Stimulated activated naive CD8-positive, alpha-beta T cell treated with anti-CD3 and anti-CD28 coated beads, Interleukin-15, Interleukin-2, amounts not matched to agents 100 U/mL and 50 U/mL, for 24 hours (primary cell): ENCODE measurements at regions not wholly inside any gene's neighbourhood (a gene's known extent, or its start where the extent isn't known, plus 50 kb on each side); places are given as distances from the start of the nearest gene placed in this dataset.

Experiments used
- ATAC-seq: fragments of 150-1000 bp; cut with Tn5 transposase; one replicate; pipeline ENCODE4 v1.10.0; 2021
- DNase-seq: peaks from one replicate; pipeline ENCODE4 v3.0.0; 2021

DNA sequence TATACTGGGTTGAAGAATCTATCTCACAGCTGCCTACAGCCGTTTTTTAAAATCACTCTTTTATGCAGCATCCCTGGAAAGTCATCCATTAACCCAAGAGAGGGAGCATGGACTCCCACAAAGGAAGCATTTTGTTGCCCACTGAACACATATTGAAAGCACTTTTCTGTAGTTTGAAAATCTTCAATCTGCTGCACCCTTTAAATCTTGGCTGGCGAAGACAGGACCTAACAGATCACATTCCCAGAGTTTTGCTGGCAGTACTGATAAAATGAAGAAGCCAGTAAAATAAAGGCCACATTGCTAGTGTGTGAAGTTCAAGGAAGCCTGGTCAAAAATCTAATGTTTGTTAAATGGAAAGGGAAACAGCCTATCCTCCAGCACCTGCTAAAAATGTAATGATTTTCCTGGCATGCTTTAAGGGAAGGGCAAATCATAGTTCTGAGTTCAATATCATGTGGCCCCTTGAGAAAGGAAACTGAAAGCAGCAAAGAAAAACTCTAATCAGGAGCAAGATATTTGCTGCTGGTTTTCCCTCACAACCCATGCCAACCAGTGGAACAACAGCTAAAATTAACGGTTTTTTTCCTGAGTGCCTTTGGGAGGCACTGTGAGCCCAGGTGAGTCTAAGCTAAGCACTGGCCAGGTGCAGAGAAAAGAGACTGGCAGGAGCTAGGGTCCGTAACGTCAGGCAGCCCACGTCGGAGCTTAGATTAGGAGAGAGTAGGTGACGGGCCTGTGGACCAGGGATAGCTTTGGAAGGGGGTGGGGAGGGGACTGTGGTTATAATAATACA is 97.9 kb upstream of the PALS2 start:
- DNase-seq (no peak), ATAC-seq (no peak)

DNA sequence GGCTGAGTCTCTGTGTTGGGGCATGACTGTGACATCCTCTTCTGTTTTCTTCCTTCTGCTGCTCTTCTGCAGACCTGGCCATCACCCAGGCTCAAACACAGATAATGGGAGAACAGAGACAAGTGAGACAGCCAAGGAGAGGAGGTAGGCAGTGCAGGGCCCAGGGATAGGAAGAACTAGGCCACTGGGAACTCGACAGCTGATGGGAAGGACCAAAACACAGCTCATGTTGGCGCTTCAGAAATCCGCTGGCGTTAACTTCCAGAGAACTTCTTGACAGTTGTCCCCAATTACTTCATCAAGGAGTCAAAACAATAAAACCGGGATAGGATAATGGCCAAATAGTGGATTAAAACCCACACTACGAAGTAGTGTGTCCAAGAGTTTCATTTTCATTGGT is 97.0 kb upstream of the PALS2 start:
- DNase-seq = no peak
- ATAC-seq = no peak

DNA sequence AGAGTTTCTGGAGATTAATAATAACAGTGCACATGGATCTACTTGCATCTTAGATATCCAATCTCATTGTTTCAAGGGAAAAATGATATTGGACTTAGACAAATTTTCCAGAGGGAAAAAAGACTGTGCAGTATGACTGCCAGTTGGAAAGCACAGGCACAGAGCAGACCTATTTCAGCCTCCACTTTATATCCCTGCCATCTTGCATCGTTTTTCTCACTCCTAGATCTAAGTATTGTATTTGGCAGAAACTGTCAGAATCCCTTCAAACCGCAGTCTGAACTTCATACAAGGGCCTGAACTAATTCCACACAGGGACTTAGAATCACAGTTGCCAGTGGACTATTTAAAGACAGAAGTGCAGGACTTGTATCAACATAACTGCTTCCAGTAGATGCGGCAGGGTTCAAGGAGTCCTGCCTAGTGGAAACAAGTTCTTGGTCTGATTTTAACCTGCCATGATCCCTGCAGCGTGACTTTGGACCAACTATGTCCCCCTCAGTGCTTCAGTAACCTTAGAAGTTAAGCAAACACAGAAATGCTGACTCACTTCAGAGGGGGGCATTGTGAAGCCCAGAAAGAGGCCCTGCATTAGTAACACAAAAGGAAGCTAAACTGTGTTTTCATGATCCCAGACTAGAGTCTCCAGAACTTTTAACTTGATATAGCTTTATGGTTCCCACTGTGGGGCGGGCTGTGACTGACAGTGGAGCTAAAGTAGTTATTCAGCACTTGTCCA is 95.7 kb upstream of the PALS2 start:
- ATAC-seq (no peak), DNase-seq (no peak)

DNA sequence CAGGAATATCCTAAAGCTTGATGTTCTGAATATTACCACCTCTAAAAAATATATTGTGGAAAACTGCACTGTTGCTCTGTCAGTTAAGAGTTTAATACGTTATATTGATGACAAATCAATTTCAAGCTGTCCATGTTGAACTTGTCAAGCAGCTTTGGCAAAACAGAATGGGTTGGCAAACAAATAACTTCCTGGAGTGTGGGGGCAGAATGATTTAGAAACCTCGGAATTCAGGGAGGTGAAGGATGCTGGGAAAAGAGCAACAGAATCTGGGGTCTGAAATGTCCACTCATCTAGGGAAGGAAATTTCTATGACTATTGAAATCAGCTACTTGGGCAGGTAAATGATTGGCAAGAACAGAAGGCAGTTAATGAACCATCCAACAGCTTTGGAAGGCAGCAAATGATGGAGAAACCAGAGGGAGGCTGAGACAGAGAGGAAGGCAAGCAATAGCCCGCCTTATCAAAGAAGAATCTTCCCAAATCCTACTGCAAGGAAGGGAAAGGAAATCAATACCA is 95.1 kb upstream of the PALS2 start:
- ATAC-seq (no peak), DNase-seq (no peak)

DNA sequence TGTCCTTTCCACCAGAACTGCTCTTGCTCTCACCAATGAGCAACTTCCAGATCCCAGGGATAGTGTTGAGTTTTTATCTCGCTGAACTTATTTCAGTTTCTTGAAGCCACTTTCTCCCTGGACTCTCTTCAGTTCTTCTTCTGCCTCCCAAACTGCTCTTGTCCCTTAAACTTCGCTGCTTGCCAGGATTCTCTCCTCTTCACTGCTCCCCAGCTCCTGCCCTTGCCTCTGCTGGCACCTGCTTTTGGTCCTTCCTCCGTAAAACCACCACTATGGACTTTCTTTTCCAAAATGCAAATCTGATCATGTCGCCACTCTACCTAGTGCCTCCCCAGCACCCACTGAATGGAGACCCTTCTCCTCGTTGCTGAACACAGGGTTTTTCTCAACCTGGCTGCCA is 92.8 kb upstream of the PALS2 start:
- ATAC-seq (no peak), DNase-seq (no peak)

DNA sequence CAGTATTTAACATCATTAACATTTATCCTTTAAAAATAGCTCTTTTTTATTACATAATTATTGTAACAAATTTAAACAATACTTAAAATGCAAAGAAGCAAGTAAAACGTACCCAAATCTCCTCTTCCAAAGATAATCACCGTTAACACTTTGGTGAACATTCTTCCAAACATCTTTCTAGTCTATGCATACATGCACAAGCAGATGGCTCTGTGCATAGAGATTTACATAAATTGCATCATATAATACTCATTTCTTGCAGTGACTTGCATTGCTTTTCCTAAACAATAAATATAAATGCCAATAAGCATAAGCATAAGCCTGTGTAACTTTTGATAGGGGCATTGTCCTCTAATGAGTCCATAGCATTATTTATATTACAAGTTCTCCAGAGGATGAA is 89.4 kb upstream of the PALS2 start:
- no peak for DNase-seq
- no peak for ATAC-seq

DNA sequence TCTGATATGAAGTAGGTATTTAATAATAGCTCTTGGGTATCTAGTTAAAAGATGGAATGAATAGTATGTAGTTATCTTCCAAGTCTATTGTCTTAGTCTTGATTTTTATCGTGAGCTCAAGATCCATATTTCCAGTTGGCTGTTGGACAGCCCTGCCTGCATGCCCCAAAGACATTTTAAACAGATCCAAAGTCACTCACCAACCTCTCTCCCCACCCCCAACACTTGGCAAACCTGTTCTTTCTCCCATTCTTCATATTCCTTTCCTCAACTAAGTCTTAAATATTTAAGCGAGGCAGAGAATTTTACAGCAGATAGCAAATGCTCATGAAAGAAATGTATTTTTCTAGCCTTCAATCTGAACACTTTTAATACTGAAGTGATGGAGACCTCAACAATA is 80.7 kb upstream of the PALS2 start:
- ATAC-seq = no peak
- no peak for DNase-seq

DNA sequence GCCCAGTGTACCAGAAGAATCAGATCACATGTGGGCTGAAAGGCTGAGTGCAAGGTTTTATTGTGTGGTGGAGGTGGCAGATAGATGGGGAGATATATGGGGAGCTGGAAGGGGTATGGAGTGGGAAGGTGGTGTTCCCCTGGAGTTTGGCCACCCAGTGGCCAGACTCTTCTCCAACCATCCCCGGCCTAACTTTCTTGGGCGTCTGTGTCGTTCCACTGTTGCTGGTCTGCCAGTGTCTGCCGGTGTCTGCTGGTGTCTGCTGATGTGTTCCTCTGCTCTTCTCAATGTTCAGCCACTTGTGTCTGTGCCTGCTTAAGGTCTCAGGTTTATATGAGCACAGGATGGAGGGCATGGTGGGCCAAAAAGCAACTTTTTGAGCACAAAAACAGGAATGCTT is 78.4 kb upstream of the PALS2 start:
- DNase-seq (no peak), ATAC-seq (no peak)

DNA sequence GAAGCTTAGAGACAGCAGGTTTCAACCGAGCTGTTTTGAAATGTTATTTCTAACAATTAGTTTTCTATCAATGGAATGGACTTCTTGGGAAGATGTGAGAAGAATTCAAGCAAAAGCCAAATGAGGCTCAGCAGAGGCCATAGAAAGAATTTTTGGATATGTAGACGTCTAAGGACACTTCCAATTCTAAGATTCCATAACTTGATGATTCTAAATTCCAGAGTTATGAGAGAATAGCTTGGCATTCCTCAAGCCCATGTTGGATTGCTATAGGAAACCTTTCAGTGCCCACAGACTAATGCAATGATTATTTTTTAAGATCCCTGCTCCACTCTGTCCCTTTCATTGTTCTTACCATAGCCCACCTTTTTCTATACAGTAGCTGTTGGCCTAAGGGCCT is 77.2 kb upstream of the PALS2 start:
- no peak for ATAC-seq
- DNase-seq = no peak

DNA sequence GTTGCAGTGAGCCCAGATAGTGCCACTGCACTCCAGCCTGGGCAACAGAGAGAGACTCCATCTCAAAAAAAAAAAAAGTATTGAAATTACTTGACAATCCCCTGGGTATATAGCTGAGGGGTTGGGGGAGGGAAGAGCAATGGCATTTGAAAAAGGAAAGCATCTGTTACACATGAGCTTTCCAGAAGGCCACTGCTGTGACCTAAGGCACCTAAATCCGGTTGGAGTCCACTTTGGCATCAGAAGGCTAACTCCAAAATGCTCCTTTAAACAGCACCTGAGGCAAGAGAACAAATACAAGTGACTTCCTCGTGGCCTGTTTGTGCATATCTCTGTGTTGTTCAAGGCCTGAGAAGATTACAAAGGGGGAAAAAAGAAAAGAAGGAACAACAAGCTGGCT is 74.8 kb upstream of the PALS2 start:
- ATAC-seq (no peak), DNase-seq (no peak)

DNA sequence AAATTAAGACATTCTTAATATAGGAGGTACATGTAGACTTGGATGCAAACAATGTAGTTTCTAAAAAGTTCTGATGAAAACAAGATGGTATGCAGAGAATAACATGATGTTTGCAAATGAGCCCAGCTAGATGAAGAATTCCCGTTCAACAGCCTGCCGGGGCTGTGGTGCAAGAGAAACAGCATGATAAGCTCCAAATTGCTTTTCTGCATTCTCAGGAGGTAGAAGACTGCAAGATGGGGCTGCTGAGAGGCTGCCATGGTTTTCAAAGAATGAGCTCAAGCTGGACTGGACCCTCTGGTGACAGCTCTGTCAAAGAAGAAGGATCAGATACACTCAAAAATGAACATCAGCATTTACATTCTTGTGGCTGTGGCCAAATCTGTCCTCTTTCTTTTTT is 73.4 kb upstream of the PALS2 start:
- ATAC-seq (no peak), DNase-seq (no peak)

DNA sequence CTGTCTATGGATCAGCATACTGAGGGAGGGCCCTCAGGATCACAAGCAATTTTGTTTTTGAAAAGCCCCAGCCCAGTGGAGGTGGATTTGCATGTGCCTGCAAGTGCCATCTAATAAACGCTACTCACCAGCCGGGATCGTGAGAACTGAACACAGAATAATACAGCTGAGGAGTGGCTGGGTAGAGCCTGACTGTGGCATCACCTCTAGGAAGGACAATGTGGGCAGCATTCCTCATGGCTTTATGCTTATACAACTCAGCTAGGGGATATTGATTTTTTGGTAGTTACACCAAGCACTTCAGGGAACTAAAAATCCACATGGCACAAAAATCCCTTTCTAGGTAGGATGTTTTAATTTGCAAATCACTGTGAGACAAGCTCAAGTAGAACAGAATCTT is 72.7 kb upstream of the PALS2 start:
- no peak for DNase-seq
- no peak for ATAC-seq

DNA sequence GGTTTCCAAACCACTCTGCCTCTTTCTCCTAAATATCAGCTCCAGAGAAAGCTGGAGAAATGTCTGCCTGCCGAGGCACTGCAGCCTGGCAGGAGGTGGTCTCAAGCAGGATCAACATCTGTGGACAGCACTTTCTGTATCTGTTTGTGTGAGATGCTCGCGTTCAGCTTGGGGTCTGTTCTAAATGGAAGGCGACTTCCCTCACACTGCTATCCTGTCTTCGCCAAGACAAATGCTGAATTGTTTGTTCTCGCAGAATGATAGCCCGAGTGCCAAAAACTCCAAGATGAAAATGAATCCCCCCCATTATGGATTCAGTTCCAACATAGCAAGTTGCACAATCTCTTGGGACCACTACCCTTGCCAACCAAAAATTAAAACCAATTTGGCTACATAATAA is 72.2 kb upstream of the PALS2 start:
- DNase-seq (no peak), ATAC-seq (no peak)

DNA sequence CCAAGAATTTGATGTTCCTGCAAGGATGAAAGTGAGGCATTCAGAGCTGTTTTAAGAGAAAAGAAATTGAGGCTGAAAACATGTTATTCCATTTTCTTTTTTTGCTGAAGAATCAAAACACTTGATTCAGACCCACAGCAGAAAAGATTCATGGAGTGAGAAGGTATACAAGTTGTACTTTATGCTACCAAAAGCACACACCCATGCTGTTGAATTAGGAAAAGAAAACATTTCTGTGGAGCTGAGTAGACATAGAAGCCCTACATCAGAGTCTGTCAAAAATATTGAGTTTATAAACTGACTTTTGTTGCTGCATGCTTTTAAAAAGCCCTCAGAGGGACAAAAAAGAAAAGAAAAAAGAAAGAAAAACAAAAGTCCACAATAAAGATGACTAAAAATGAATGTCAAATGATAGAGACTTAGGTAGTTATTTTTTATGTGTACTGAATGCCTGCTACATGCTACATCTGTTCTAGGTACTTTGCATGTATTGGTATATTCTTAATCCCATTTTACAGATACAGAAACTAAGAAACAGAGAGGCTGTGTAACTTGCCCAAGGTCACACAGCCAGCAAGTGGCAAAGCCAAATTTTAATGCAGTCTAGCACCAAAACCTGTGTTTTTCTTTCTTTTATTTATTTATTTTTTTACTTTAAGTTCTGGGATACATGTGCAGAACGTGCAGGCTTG is 71.7 kb upstream of the PALS2 start:
- DNase-seq (no peak), ATAC-seq (no peak)

DNA sequence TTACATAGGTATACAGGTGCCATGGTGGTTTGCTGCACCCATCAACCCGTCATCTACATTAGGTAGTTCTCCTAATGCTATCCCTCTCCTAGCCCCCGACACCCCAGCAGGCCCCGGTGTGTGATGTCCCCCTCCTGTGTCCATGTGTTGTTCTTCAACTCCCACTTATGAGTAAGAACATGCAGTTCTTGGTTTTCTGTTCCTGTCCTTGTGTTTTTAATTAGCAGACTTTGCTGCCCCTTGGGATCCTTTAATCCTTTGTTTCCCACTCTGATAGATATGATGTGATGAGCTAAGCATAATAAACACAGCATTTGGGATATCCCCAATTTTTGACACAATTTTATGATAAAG is 71.1 kb upstream of the PALS2 start:
- ATAC-seq = no peak
- DNase-seq = no peak

DNA sequence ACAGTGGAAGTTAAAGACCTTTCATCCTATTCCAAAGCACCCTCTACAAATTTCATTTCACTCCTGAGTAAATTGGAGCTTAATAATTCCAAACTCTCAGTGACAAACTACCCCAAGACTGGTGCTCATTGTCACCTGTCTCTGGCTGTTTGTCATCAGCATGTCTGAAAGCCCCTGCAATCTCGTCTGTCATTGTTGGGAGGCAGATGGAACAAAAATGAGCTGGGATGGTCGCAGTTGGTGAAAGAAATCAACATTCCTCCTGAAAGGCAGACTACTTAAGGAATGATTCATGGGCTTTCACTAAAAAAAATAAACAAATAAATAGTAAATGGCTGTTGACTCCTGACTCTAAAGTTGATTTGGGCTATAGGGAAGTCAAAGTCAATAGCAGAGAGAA is 69.7 kb upstream of the PALS2 start:
- DNase-seq (no peak), ATAC-seq (no peak)

DNA sequence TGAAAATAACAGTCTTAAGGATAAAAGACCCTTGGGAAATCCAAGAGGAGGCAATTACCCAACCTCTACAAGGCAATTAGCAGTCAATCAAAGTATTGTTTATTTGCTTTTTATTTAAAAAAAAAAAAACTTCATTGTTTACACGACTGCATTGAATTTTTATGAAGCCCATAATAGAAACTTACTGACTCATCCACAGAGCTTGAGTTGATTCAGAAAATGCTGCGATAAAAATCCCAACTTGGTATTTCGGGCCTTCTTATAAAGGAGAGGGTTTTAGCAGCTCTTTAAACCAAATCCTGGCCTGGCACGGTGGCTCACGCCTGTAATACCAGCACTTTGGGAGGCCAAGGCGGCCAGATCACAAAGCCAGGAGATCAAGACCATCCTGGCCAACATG is 69.2 kb upstream of the PALS2 start:
- DNase-seq = no peak
- ATAC-seq = no peak

DNA sequence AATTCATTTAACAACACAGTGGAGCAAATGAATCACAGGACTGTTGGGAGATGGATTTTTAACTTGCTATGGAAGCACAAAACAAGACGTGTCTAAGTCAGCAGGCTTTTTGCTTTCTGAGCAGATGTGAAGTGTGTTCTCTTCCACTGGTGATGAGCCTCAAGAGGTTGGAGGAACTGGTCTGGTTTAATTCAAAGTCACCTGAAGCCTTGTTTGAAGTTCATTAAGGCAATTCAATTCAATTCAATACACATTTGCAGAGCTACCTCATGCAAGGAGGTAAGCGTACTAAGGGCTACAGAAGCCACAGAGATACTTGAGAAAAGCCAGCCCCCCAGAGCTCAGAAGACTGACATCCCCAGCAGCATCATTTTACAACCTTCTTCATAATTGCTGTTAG is 68.4 kb upstream of the PALS2 start:
- ATAC-seq (no peak), DNase-seq (no peak)

DNA sequence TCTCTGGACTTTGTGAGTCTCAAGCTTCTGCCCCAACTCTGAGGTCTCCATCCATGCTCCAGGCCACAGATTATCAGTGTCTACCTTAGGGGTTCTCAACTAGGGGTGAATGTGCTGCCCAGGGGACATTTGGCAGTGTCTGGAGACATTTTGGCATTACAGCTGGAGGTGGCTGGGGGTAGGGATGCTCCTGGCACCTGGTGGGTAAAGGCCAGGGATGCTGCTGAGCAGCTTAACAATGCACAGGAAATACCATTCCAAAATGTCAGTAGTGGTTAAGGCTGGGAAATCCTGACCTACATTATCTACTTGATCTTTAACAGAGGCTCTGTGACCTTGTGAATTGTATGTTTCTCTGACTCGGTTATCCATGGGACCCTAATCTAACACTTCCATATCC is 67.3 kb upstream of the PALS2 start:
- ATAC-seq (no peak), DNase-seq (no peak)

DNA sequence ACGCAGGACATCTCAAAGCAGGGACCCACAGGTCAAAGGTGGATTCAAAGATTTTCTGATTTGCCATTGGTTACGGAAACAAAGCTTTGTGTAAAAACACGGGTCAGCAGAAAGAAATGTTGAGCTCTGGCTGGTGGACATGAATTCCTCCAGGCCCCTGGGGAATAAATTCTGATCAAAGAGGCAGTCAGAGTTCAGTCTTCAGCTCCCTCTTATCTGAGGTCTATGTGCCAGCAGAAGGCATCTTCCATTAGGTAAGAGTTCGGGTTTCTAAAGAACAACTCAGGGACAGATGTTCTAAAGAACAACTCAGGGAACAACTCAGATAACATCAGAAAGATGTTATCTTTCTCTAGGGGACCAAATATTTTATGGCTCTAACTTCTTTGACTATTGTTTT is 64.9 kb upstream of the PALS2 start:
- no peak for DNase-seq
- ATAC-seq = no peak

DNA sequence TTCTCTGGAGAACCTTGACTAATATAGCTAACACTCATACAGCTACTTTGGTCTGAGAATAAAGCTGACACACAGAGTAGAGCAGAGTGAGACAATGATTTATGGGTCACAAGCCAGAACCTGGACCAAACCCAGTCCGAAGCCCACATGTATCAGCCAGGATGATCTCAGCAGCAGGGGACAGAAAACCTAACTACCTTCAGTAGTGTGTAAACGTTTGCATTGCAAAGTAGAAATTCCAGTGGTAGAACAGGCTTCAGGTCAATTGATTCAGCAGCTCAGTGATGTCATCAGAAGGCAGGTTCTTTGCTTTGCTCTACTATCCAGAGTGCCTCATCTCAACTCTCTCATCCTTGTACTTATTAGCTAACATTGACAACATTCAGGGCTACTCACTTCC is 62.5 kb upstream of the PALS2 start:
- no peak for ATAC-seq
- DNase-seq = no peak

DNA sequence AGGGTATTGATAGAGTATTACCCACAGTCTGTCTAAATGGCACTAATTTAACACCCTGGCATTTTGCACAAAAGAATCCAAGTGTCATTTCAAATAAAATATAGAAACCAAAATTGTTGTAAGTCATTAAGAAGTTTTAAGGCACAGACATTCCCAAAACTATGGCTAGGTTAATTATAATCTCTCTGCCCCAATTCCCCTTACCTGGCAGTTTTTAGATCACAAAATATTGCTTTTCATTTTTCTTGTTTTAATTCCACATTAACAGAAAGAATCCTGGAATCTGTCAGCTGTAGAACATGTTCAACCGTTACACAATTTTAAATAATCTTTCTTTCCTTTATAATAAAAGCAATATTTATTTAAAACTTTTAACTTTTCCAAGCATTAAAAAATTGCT is 56.1 kb upstream of the PALS2 start:
- ATAC-seq (no peak), DNase-seq (no peak)

DNA sequence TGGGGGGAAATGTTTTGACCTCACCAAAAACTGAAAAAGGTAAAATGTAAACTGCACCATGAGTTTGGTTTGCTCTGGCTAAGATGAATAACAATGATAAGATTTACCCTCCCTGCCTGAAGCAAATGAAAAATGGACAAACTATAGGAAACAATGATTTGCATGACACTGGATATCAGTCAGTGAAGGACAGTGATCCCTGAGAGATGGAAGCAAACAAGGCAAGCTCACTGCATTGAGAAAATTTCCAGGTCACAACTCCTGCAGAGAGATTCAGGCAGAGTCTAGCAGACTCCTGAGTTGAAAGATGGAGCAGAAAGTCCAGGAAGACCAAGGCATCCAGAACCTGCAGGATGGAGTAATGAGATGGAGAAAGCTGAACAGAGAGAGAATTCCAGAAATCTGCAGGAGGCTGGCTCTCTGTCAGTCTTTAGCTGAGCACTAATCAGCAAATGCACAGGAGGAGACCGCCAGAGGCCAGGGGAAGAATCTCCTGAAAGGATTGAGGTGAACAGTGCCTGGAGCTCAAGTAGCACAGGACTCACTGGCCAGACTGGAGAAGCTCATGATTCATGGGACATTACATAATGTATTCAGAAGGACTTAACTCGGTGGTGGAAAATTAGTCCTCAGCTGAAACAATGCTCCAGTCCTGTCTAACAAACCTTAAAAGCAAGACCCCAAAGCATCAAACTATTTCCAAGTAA is 51.2 kb upstream of the PALS2 start:
- DNase-seq = no peak
- ATAC-seq = no peak
